ENCODE measurements at regions not wholly inside any gene's neighbourhood (a gene's known extent, or its start where the extent isn't known, plus 50 kb on each side); places are given as distances from the start of the nearest gene placed in this dataset.

DNA sequence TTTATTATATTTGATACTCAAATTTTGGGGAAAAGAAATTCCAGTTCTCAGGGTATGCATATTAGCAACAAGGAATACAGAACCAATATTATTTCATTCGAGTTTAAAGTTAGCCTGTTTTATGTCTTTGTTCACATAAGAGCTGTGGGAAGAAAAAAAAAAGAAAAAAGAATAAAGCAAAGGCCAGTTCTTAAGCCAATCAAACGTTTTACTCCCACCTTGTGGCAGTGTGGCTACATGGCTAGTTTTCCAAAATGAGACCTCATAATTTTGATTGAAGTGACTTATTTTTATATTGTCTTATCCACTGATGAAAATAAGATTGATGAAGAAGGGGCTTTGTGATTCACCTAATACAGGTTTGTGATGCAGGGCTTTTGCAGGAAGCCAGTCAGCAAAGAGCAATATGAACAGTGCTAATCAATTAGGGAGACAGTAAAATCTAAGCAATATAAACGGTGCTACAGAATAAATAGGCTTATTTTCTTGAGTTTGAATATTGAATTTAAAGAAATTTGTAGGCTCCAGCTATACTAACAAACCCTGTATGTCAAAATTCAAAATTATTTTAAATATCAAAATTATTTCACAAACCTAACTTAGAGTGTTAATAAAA, 624.1 kb upstream of the FOXG1 start:
- WGBS (ENCODE audit: insufficient coverage), result no CpG with 5 or more reads among the region's 3 CpGs
- H3K4me1 ChIP-seq (ENCODE audit: control insufficient read depth, insufficient read depth, low read length), result peaks cover 2% of the 10 kb centered on the region
- no peaks in the 10 kb centered on the region for H3K36me3 ChIP-seq (ENCODE audit: control insufficient read depth, insufficient read depth, low read length)
- DNase-seq (ENCODE audit: low read depth in 4 of 6, low spot score in 6 of 6), result peak in 5 of 6 donors; percentile 39 to 93 (median 48)
- H3K27me3 ChIP-seq (ENCODE audit: control insufficient read depth, insufficient read depth, low read length), result no peaks in the 10 kb centered on the region
- H3K9me3 ChIP-seq (ENCODE audit: control insufficient read depth, insufficient read depth, low read length), result no peaks in the 10 kb centered on the region
- H3K27ac ChIP-seq (ENCODE audit: low read depth, low read length), result peak overlapping the region; percentile 45
- H3K4me3 ChIP-seq (ENCODE audit: low read depth, low read length), result no peak overlapping the region

DNA sequence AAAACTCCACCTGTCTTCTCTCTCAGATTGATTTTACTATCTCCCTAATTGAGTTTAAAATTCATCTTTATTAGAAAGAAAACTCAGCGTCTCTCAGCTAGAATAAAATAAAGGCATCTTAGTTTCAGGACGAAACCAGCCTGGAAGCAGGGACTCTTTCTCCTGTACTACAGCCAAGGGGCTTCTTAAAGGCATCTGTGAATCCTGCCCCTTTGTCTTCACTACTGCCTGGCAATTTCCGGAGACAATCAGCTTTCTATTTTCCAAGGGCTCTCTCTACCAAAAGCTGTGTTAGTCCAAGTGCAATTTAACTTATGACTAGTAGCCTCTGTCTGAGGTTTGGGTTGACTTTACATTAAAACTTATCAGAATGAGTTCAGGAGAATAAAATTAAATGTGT, 623.3 kb upstream of the FOXG1 start:
- H3K9me3 ChIP-seq (ENCODE audit: control insufficient read depth, insufficient read depth, low read length), result no peaks in the 10 kb centered on the region
- peak overlapping the region; percentile 45 for H3K27ac ChIP-seq (ENCODE audit: low read depth, low read length)
- peak overlapping the region; percentile 9 for H3K4me3 ChIP-seq (ENCODE audit: low read depth, low read length)
- DNase-seq (ENCODE audit: low read depth in 4 of 6, low spot score in 6 of 6), result peak in 5 of 6 donors; percentile 43 to 88 (median 57)
- peaks cover 2% of the 10 kb centered on the region for H3K4me1 ChIP-seq (ENCODE audit: control insufficient read depth, insufficient read depth, low read length)
- WGBS (ENCODE audit: insufficient coverage), result 17% methylated on average over 2 of the region's 3 CpGs
- no peaks in the 10 kb centered on the region for H3K27me3 ChIP-seq (ENCODE audit: control insufficient read depth, insufficient read depth, low read length)
- H3K36me3 ChIP-seq (ENCODE audit: control insufficient read depth, insufficient read depth, low read length), result no peaks in the 10 kb centered on the region

DNA sequence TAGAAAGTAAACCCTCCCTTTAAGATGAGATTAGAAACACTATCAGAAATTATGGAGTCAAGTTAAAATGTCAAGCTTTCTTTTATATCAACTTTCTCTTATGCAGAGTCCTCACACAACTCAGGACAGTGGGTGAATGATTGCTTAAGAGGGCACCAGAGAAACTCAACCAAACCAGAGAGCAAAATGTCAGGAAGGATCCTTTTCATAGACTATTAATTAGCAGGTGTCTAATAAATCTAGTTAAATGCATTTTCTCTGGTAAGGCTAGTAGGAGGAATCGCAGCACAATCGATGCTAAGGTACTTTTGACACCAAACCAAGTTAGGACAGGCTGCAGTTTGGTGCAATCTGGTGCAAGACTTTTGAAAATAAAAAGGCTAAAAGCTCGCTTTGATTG, 614.7 kb upstream of the FOXG1 start:
- no peak overlapping the region for H3K27ac ChIP-seq (ENCODE audit: low read depth, low read length)
- H3K36me3 ChIP-seq (ENCODE audit: control insufficient read depth, insufficient read depth, low read length), result no peaks in the 10 kb centered on the region
- no peaks in the 10 kb centered on the region for H3K4me1 ChIP-seq (ENCODE audit: control insufficient read depth, insufficient read depth, low read length)
- no peak for DNase-seq (ENCODE audit: low read depth in 4 of 6, low spot score in 6 of 6)
- H3K9me3 ChIP-seq (ENCODE audit: control insufficient read depth, insufficient read depth, low read length), result no peaks in the 10 kb centered on the region
- H3K4me3 ChIP-seq (ENCODE audit: low read depth, low read length), result no peak overlapping the region
- H3K27me3 ChIP-seq (ENCODE audit: control insufficient read depth, insufficient read depth, low read length), result no peaks in the 10 kb centered on the region
- WGBS (ENCODE audit: insufficient coverage), result 60% methylated on average over 2 of the region's 3 CpGs

DNA sequence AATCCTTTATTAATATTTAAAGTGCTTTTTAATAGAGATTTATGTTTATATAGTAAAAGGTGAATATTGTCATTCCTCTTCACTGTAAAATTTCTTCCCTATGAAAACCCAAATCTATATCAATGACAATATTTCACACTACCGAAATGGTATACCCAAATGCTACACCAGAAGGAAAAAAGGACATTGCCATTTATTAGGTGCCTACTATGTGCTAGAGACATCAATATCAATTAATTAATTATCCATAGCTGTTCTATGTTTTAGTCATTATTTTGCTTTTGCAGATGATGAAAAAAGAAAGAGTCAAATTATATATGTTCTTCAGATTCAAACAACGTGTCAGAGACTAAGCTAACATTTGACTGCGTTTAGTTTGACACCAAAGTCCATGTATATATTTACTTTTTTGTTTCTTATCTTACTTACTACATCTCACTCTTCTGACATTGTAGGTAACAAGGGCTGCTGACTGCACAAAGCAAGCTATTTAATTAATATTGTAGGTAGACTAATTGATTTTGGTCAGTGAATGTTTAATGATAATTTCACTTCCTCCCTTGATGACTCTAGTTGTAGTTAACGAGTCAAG, 614.0 kb upstream of the FOXG1 start:
- Histone ChIP-seq H3K36me3 (ENCODE audit: control insufficient read depth, insufficient read depth, low read length) (no peaks in the 10 kb centered on the region), H3K27ac (ENCODE audit: low read depth, low read length) (no peak overlapping the region), H3K27me3 (ENCODE audit: control insufficient read depth, insufficient read depth, low read length) (no peaks in the 10 kb centered on the region), H3K4me1 (ENCODE audit: control insufficient read depth, insufficient read depth, low read length) (no peaks in the 10 kb centered on the region), H3K4me3 (ENCODE audit: low read depth, low read length) (no peak overlapping the region), H3K9me3 (ENCODE audit: control insufficient read depth, insufficient read depth, low read length) (no peaks in the 10 kb centered on the region)
- WGBS (ENCODE audit: insufficient coverage), result no CpG with 5 or more reads among the region's 4 CpGs
- peak in 1 of 6 donors; percentile 45 for DNase-seq (ENCODE audit: low read depth in 4 of 6, low spot score in 6 of 6)

DNA sequence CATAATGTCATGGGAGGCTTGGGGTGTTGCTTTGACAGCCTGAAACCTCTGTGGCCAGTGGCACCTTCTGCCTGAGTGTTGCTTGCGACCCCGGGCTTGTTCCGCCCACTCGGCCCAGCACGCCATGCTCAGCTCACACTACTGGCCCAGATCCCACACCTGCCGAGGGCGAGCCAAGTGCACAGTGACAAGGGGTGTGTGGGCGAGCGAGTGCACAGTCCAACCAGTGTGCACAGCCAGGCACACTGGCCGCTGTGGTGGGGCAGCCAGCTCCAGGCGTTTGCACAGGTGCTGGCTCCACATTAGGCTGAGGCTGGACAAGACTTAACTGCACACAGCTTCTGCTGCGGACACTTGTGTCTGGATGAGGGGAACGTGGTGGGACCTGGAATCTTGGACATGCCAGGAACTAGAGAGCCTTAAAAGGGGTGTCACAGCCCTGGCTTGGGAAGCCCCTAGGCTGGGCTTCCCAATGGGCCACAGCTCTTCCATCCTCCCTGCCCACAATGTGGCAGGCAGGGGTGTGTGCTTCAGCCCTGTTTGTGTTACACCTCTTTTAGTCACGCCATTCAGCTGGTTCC, 609.2 kb upstream of the FOXG1 start:
- no peaks in the 10 kb centered on the region for H3K36me3 ChIP-seq (ENCODE audit: control insufficient read depth, insufficient read depth, low read length)
- no peak for DNase-seq (ENCODE audit: low read depth in 4 of 6, low spot score in 6 of 6)
- H3K4me1 ChIP-seq (ENCODE audit: control insufficient read depth, insufficient read depth, low read length), result no peaks in the 10 kb centered on the region
- H3K9me3 ChIP-seq (ENCODE audit: control insufficient read depth, insufficient read depth, low read length), result no peaks in the 10 kb centered on the region
- no peaks in the 10 kb centered on the region for H3K27me3 ChIP-seq (ENCODE audit: control insufficient read depth, insufficient read depth, low read length)
- no peak overlapping the region for H3K27ac ChIP-seq (ENCODE audit: low read depth, low read length)
- WGBS (ENCODE audit: insufficient coverage), result 97% methylated on average over 12 of the region's 14 CpGs
- H3K4me3 ChIP-seq (ENCODE audit: low read depth, low read length), result no peak overlapping the region

DNA sequence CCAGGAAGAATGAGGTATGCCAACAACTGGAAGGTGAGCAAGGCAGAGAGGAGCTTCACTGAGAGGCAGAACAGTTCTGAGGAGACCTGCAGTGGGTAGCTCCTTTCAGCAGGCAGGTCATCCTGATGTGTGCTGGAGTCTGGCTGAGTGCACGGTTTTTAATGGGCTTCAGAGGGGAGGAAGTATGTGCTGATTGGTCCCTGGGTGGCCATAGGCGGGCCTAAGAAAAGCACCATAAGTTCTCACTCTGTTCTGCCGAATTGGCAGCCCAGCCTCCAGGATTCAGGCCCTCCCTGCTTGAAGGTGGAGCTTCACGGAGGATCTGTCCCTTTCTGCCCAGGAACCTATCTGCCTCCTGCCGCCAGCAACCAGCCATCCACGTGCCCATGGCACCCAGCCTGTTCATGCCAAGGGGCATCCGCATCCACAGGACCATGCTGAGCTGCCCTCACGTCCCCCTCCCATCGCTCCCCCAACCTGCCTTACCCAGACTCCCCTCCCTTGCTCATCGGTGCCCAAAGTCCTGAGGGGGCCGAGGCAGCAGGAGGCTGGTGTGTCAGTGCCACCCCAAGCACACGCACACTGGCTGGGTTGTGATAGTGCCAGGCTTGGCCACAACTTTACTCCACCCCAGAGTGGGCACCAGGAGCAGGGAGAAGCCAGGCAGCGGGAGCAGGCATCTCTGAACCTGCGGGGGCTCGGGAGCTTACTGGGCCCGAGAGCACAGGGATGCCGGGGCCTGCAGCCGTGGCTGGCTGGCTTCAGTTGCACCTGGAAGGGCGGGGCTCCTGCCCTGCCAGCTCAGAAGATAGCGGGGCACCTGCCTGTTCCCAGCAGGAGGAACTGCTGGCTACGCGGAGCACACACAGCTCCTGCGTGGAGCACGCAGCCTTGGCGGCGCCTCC, 608.4 kb upstream of the FOXG1 start:
- Histone ChIP-seq H3K9me3 (ENCODE audit: control insufficient read depth, insufficient read depth, low read length) (no peaks in the 10 kb centered on the region), H3K27ac (ENCODE audit: low read depth, low read length) (no peak overlapping the region), H3K27me3 (ENCODE audit: control insufficient read depth, insufficient read depth, low read length) (no peaks in the 10 kb centered on the region), H3K4me1 (ENCODE audit: control insufficient read depth, insufficient read depth, low read length) (no peaks in the 10 kb centered on the region), H3K4me3 (ENCODE audit: low read depth, low read length) (no peak overlapping the region), H3K36me3 (ENCODE audit: control insufficient read depth, insufficient read depth, low read length) (no peaks in the 10 kb centered on the region)
- 95% methylated on average over 26 of the region's 26 CpGs for WGBS (ENCODE audit: insufficient coverage)
- DNase-seq (ENCODE audit: low read depth in 4 of 6, low spot score in 6 of 6), result no peak

DNA sequence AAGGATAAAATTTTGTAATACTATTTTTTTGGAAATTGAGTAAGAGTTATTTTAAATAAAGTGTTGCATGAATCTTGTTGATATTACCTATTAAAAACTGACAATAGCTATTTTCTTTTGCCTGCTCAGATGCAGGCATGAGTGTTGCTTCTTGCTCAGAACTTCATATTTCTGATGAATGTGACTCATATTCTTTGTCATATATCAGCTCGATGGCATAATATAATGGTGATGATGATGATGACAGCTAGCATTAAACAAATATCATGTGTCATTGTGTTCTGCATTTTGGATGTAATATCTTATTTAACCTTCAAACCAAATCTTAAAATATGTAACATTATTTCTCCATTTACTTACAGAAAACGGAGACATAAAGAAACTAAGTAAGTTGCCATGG, 605.5 kb upstream of the FOXG1 start:
- Histone ChIP-seq H3K27ac (ENCODE audit: low read depth, low read length) (no peak overlapping the region), H3K4me1 (ENCODE audit: control insufficient read depth, insufficient read depth, low read length) (no peaks in the 10 kb centered on the region), H3K9me3 (ENCODE audit: control insufficient read depth, insufficient read depth, low read length) (no peaks in the 10 kb centered on the region), H3K27me3 (ENCODE audit: control insufficient read depth, insufficient read depth, low read length) (no peaks in the 10 kb centered on the region), H3K4me3 (ENCODE audit: low read depth, low read length) (no peak overlapping the region), H3K36me3 (ENCODE audit: control insufficient read depth, insufficient read depth, low read length) (no peaks in the 10 kb centered on the region)
- WGBS (ENCODE audit: insufficient coverage), result no CpG with 5 or more reads among the region's 2 CpGs
- no peak for DNase-seq (ENCODE audit: low read depth in 4 of 6, low spot score in 6 of 6)

DNA sequence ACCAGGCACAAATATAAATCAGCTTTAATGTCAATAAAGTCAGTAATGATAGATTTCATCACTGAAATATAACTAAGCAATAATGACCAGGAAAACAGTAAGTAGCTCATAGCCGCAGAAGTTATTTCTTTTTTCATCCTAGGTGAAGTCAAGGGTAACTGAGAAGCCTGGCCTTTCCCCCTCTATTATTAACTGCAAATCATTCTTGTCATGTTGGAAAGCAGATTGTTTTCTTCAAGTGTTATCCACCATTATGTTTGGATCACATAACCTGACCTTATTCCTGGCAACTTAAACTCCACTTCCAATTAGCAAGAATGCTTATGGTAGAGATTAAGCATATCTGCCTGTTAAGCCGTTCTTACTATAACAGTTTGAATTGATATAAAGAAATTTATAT, 603.4 kb upstream of the FOXG1 start:
- DNase-seq (ENCODE audit: low read depth in 4 of 6, low spot score in 6 of 6), result peak in 1 of 6 donors; percentile 49
- H3K4me1 ChIP-seq (ENCODE audit: control insufficient read depth, insufficient read depth, low read length), result no peaks in the 10 kb centered on the region
- no peaks in the 10 kb centered on the region for H3K27me3 ChIP-seq (ENCODE audit: control insufficient read depth, insufficient read depth, low read length)
- H3K36me3 ChIP-seq (ENCODE audit: control insufficient read depth, insufficient read depth, low read length), result no peaks in the 10 kb centered on the region
- no peak overlapping the region for H3K27ac ChIP-seq (ENCODE audit: low read depth, low read length)
- no peaks in the 10 kb centered on the region for H3K9me3 ChIP-seq (ENCODE audit: control insufficient read depth, insufficient read depth, low read length)
- WGBS (ENCODE audit: insufficient coverage), result no CpG with 5 or more reads among the region's 2 CpGs
- no peak overlapping the region for H3K4me3 ChIP-seq (ENCODE audit: low read depth, low read length)

DNA sequence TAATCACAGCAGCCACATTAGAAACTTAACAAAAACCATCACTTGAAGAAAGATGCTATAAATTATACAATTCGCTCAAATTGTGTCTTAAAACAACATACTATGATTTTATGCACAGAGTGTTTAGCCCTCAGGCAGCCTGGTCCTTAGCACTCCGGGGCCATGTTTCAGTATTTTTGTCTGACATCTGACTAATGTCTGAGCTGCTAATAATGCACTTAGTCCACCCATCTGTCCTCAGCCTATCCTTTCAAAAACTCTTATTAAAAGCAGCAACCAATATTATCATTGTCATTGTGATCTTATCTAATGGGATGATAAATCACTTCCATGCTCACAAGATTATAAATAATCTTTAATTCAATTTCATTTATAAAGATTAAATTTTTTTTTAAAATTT, 602.7 kb upstream of the FOXG1 start:
- Histone ChIP-seq H3K36me3 (ENCODE audit: control insufficient read depth, insufficient read depth, low read length) (no peaks in the 10 kb centered on the region), H3K4me1 (ENCODE audit: control insufficient read depth, insufficient read depth, low read length) (no peaks in the 10 kb centered on the region), H3K27me3 (ENCODE audit: control insufficient read depth, insufficient read depth, low read length) (no peaks in the 10 kb centered on the region), H3K9me3 (ENCODE audit: control insufficient read depth, insufficient read depth, low read length) (no peaks in the 10 kb centered on the region), H3K4me3 (ENCODE audit: low read depth, low read length) (no peak overlapping the region), H3K27ac (ENCODE audit: low read depth, low read length) (no peak overlapping the region)
- no peak for DNase-seq (ENCODE audit: low read depth in 4 of 6, low spot score in 6 of 6)
- 73% methylated on average over 2 of the region's 2 CpGs for WGBS (ENCODE audit: insufficient coverage)

Data from spinal cord (tissue), 9 donors.